ENCODE measurements at regions not wholly inside any gene's neighbourhood (a gene's known extent, or its start where the extent isn't known, plus 50 kb on each side); places are given as distances from the start of the nearest gene placed in this dataset.

- TF ChIP-seq ETS1 (IDR thresholded peaks at IDR 0.05): no peak
- no peak for TF ChIP-seq STAT1 (IDR thresholded peaks at IDR 0.05; ENCODE audit: unreplicated experiment)
- TF ChIP-seq ZNF114 (CRISPR knock-in tag; IDR thresholded peaks at IDR 0.05): no peak
- no peak for TF ChIP-seq CREB1 (CRISPR knock-in tag; IDR thresholded peaks at IDR 0.05; ENCODE audit: low read depth)
- TF ChIP-seq CTCF (conservative IDR thresholded peaks at IDR 0.05; ENCODE audit: low read depth in 2 of 2): no peak
These were observed 193.1 kb downstream of the HSD17B3 start (continued) for GRCh38 chr9:96108691-96109380.

- Mint-ChIP-seq H3K36me3 (ENCODE audit: low read depth) (no peaks in the 10 kb centered on the region), H3K27ac (no peak overlapping the region)
These were observed 194.5 kb downstream of the HSD17B3 start for GRCh38 chr9:96107436-96107835.

More at GRCh38 chr9:96107436-96107835, 194.5 kb downstream of the HSD17B3 start:
- ATAC-seq (no peak), DNase-seq (ENCODE audit: low spot score) (no peak)
- Histone ChIP-seq H3K4me1 (ENCODE audit: insufficient read depth) (no peaks in the 10 kb centered on the region), H3K27ac (ENCODE audit: low read depth) (no peak overlapping the region), H4K20me1 (replicated peaks; ENCODE audit: insufficient read depth) (no peaks in the 10 kb centered on the region; the same call in 1 of the 2 replicates), H3K79me2 (replicated peaks; ENCODE audit: insufficient read depth) (no peaks in the 10 kb centered on the region), H3K4me2 (no peak overlapping the region), H3K9me2 (ENCODE audit: insufficient read depth) (0 out of 2 replicates have a peak, but pooled peaks cover 5% of the 10 kb centered on the region), H3K4me3 (no peak overlapping the region), H3F3A (replicated peaks; ENCODE audit: low read depth) (no peaks in the 10 kb centered on the region), H3K27me3 (ENCODE audit: insufficient read depth) (no peaks in the 10 kb centered on the region), H2AFZ (no peak overlapping the region), H3K36me3 (ENCODE audit: insufficient read depth) (no peaks in the 10 kb centered on the region)
- H3K27me3 Mint-ChIP-seq (ENCODE audit: insufficient read depth, low read depth, poor library complexity): peaks cover 3% of the 10 kb centered on the region
- peaks cover 3% of the 10 kb centered on the region; the same call in 1 of the 3 replicates for H3K4me1 Mint-ChIP-seq
- TF ChIP-seq ZNF331 (CRISPR knock-in tag; IDR thresholded peaks at IDR 0.05; ENCODE audit: low read depth) (no peak), NANOG (IDR thresholded peaks at IDR 0.05; ENCODE audit: borderline replicate concordance) (no peak), STAT1 (IDR thresholded peaks at IDR 0.05; ENCODE audit: unreplicated experiment) (no peak), ZNF462 (CRISPR knock-in tag; IDR thresholded peaks at IDR 0.05) (no peak), REST (IDR thresholded peaks at IDR 0.05; ENCODE audit: unreplicated experiment) (no peak), ZNF114 (CRISPR knock-in tag; IDR thresholded peaks at IDR 0.05) (no peak), JUNB (IDR thresholded peaks at IDR 0.05; ENCODE audit: unreplicated experiment) (no peak), CREB1 (CRISPR knock-in tag; IDR thresholded peaks at IDR 0.05; ENCODE audit: low read depth) (no peak)
- no peak overlapping the region for H3K4me3 Mint-ChIP-seq
- H3K9me3 Mint-ChIP-seq: peaks cover 4% of the 10 kb centered on the region; the same call in 2 of the 3 replicates
